ENCODE measurements at regions not wholly inside any gene's neighbourhood (a gene's known extent, or its start where the extent isn't known, plus 50 kb on each side); places are given as distances from the start of the nearest gene placed in this dataset.

- DNase-seq (ENCODE audit: low read depth) = no peak
These were observed 74.3 kb downstream of the RTL6 start for GRCh38 chr22:44423556-44424358.

- DNase-seq (ENCODE audit: low read depth) = no peak
These were observed 75.2 kb downstream of the RTL6 start for GRCh38 chr22:44422746-44423380.

GRCh38 chr22:44419429-44419828 is 78.6 kb downstream of the RTL6 start:
- DNase-seq (ENCODE audit: low read depth) = peak; percentile 20

GRCh38 chr22:44413211-44413610 is 84.8 kb downstream of the RTL6 start:
- no peak for DNase-seq (ENCODE audit: low read depth)

GRCh38 chr22:44412136-44412731 is 85.8 kb downstream of the RTL6 start:
- DNase-seq (ENCODE audit: low read depth) = no peak

GRCh38 chr22:44411226-44412135 is 86.6 kb downstream of the RTL6 start:
- DNase-seq (ENCODE audit: low read depth) = peak; percentile 13

- DNase-seq (ENCODE audit: low read depth) = no peak
These were observed 87.5 kb downstream of the RTL6 start for GRCh38 chr22:44410451-44410991.

GRCh38 chr22:44409974-44410316 is 88.1 kb downstream of the RTL6 start:
- no peak for DNase-seq (ENCODE audit: low read depth)

GRCh38 chr22:44409211-44409973 is 88.6 kb downstream of the RTL6 start:
- DNase-seq (ENCODE audit: low read depth) = no peak

GRCh38 chr22:44408829-44409192 is 89.2 kb downstream of the RTL6 start:
- no peak for DNase-seq (ENCODE audit: low read depth)

GRCh38 chr22:44407987-44408828 is 89.8 kb downstream of the RTL6 start:
- no peak for DNase-seq (ENCODE audit: low read depth)

GRCh38 chr22:44407171-44407986 is 90.7 kb downstream of the RTL6 start:
- no peak for DNase-seq (ENCODE audit: low read depth)

- DNase-seq (ENCODE audit: low read depth) = no peak
These were observed 91.5 kb downstream of the RTL6 start for GRCh38 chr22:44406341-44407170.

GRCh38 chr22:44405661-44406060 is 92.4 kb downstream of the RTL6 start:
- no peak for DNase-seq (ENCODE audit: low read depth)

- DNase-seq (ENCODE audit: low read depth) = peak; percentile 27
These were observed 91.7 kb upstream of the SHISAL1 start for GRCh38 chr22:44404341-44405020.

- DNase-seq (ENCODE audit: low read depth) = no peak
These were observed 91.0 kb upstream of the SHISAL1 start for GRCh38 chr22:44403602-44404329.

- DNase-seq (ENCODE audit: low read depth) = no peak
These were observed 90.4 kb upstream of the SHISAL1 start for GRCh38 chr22:44403166-44403565.
